Ishikawa (cell line): ENCODE measurements at regions not wholly inside any gene's neighbourhood (a gene's known extent, or its start where the extent isn't known, plus 50 kb on each side); places are given as distances from the start of the nearest gene placed in this dataset.

ENCODE experiments used
- CEBPB ChIP-seq: IDR thresholded peaks from 2 replicates; pipeline ENCODE4 v1.6.1; 2012
- CREB1 ChIP-seq: IDR thresholded peaks from 2 replicates; pipeline ENCODE4 v1.6.1; 2012; ENCODE audit warnings: low read depth
- EGR1 ChIP-seq: IDR thresholded peaks from 2 replicates; pipeline ENCODE4 v1.6.1; 2012
- EP300 ChIP-seq: IDR thresholded peaks from 2 replicates; pipeline ENCODE4 v1.6.1; 2012; ENCODE audit warnings: borderline replicate concordance
- FOXM1 ChIP-seq: IDR thresholded peaks from 2 replicates; pipeline ENCODE4 v1.6.1; 2012; ENCODE audit warnings: low read depth, borderline replicate concordance
- MAX ChIP-seq: IDR thresholded peaks from 2 replicates; pipeline ENCODE4 v1.6.1; 2012
- NFIC ChIP-seq: IDR thresholded peaks from 2 replicates; pipeline ENCODE4 v1.6.1; 2012
- RAD21 ChIP-seq: IDR thresholded peaks from 2 replicates; pipeline ENCODE4 v1.6.1; 2012; ENCODE audit warnings: low read depth
- REST ChIP-seq: IDR thresholded peaks from 2 replicates; pipeline ENCODE4 v1.6.1; 2012; ENCODE audit warnings: low read depth, mild to moderate bottlenecking
- TAF1 ChIP-seq: IDR thresholded peaks from 2 replicates; pipeline ENCODE4 v1.6.1; 2012; ENCODE audit warnings: low read depth, mild to moderate bottlenecking
- TCF12 ChIP-seq: IDR thresholded peaks from 2 replicates; pipeline ENCODE4 v1.6.1; 2012; ENCODE audit warnings: low read depth
- TEAD4 ChIP-seq: IDR thresholded peaks from 2 replicates; pipeline ENCODE4 v1.6.1; 2012
- YY1 ChIP-seq: IDR thresholded peaks from 2 replicates; pipeline ENCODE4 v1.6.1; 2012; ENCODE audit warnings: low read depth
- ZBTB7A ChIP-seq: IDR thresholded peaks from 2 replicates; pipeline ENCODE4 v1.6.1; 2012; ENCODE audit warnings: low read depth
- TF ChIP-seq, protein P1 (sequence below): IDR thresholded peaks from 2 replicates; pipeline ENCODE4 v1.6.1; 2012

- no peak for TF ChIP-seq EP300
- TF ChIP-seq REST: no peak
- TF ChIP-seq, protein P1, sequence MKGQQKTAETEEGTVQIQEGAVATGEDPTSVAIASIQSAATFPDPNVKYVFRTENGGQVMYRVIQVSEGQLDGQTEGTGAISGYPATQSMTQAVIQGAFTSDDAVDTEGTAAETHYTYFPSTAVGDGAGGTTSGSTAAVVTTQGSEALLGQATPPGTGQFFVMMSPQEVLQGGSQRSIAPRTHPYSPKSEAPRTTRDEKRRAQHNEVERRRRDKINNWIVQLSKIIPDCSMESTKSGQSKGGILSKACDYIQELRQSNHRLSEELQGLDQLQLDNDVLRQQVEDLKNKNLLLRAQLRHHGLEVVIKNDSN: no peak
- TF ChIP-seq TAF1: no peak
- TF ChIP-seq YY1: no peak
- TF ChIP-seq ZBTB7A: no peak
- no peak for TF ChIP-seq MAX
- TF ChIP-seq EGR1: no peak
- no peak for TF ChIP-seq NFIC
- TF ChIP-seq CREB1: no peak
- no peak for TF ChIP-seq TEAD4
- no peak for TF ChIP-seq CEBPB
- TF ChIP-seq FOXM1: no peak
- no peak for TF ChIP-seq RAD21
- TF ChIP-seq TCF12: no peak
These were observed 130.7 kb upstream of the PEG3 start for GRCh38 chr19:56971230-56971629.

DNA sequence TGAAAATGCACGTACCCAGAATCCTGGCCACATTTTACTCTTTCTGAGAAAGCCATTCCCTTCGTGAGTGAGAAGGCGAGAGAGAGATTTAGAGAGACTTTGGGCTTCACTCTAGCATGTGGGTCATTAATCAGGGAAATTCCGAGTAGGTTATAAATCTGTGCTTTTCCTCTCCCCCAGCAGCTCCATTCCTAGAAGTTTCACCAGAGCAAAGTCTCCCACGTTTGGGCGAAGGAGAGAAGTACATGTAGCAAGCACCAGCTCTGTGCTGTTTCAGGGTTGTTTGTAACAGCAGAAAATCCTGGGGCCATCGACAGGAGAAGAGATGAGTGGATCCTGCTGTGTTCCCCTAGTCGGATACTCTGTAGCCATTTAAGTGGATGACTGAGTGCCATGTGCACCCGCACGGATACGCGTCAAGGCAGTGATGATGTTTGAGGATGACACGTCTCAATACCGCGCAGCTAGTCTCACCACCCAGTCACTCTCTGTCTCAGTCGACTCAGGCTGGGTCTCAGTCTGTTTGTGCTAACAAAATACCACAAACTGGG, 131.8 kb upstream of the PEG3 start:
- TF ChIP-seq, protein P1: no peak
- TF ChIP-seq RAD21 (no peak), CEBPB (no peak), MAX (no peak), REST (no peak)

DNA sequence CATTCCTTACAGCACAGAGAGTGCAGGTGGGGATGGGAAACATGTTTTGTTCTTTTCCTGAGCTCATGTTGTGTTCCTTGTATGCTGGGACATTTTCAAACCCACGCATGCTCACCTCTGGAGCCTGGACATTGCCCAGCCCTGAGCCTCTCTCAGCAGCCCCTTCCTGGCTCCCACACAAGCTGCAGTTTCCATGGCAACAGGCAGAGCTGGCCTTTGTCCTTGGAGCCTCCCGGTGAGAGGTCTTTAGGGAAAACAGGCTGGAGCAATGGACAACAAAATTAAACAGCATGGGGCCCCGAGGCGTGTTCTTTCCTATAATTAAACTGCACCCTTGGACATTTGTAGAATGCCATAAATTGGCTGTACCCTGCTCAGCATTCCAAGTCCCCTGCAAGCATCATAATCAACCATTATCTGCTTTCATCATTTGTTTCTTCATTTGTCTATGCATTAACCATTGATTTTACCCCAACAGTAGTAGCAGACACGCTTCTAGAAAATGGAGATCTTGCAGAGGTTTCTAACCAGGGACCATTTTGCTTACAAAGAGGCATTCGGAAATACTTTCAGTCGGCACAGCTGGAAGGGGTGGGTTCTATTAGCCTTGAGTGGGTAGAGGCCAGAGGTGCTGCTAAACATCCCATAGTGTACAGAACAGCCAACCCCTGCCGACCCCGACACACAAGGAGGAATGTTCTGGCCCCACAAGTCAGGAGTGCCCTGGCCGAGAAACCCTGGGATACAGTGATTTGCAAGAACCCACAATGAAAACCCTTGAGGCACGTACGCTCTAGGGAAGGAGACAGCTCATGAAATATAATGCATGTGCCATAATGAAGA, 133.4 kb upstream of the PEG3 start:
- no peak for TF ChIP-seq YY1
- no peak for TF ChIP-seq REST
- no peak for TF ChIP-seq TAF1
- TF ChIP-seq EGR1: no peak
- TF ChIP-seq CREB1: no peak

GRCh38 chr19:56974556-56975207, 134.2 kb upstream of the PEG3 start:
- TF ChIP-seq CEBPB (no peak), TAF1 (no peak)

- TF ChIP-seq CREB1 (no peak), CEBPB (no peak), RAD21 (no peak), REST (no peak), TAF1 (no peak), MAX (no peak), EGR1 (no peak)
- TF ChIP-seq, protein P1: no peak
These were observed 135.8 kb upstream of the PEG3 start for GRCh38 chr19:56976300-56976699.
